Stimulated activated effector memory CD8-positive, alpha-beta T cell treated with anti-CD3 and anti-CD28 coated beads, Interleukin-12 subunit alpha, Interleukin-12 subunit beta, amount 100 ng/mL, for 72 hours (primary cell): ENCODE measurements at regions not wholly inside any gene's neighbourhood (a gene's known extent, or its start where the extent isn't known, plus 50 kb on each side); places are given as distances from the start of the nearest gene placed in this dataset.

Experiments
- ATAC-seq: fragments of 150-1000 bp; cut with Tn5 transposase; 2 replicates; pipeline ENCODE4 v1.10.0; 2021
- DNase-seq, 2 donors: peaks; one replicate each; pipeline ENCODE4 v3.0.0; 2021 to 2022; ENCODE audit warnings: low spot score in 2 of 2
- H3K27ac Mint-ChIP-seq: one replicate; pipeline ENCODE4 v1.8.0; 2022; ENCODE audit warnings: mild to moderate bottlenecking, mixed read lengths
- H3K36me3 Mint-ChIP-seq: one replicate; pipeline ENCODE4 v1.8.0; 2022; ENCODE audit warnings: mild to moderate bottlenecking, mixed read lengths
- H3K4me1 Mint-ChIP-seq: one replicate; pipeline ENCODE4 v1.8.0; 2022; ENCODE audit warnings: mixed read lengths
- H3K4me3 Mint-ChIP-seq: one replicate; pipeline ENCODE4 v1.8.0; 2022; ENCODE audit warnings: mild to moderate bottlenecking, mixed read lengths
- H3K9me3 Mint-ChIP-seq: one replicate; pipeline ENCODE4 v1.8.0; 2022; ENCODE audit warnings: mixed read lengths

DNA sequence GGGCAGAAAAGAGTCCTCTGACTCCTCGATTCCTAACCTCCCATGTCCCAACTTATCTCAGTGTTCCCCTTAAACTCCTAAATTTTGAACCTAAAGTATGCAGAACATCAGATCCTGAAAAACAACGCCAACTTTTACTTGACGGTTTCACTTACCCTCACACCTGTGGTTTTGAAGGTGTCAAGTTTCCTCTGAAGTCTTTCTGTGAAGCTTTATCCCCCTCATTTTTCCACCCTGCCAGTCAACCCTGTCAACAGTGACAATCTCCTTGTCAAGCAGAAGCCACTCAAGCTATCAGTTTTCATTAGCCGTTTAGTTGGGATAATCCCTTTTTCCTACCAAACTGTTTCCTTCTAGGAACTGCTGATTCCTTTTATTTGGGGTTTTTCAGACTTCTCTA is 245.4 kb upstream of the PREP start:
- no peaks in the 10 kb centered on the region for H3K9me3 Mint-ChIP-seq
- H3K36me3 Mint-ChIP-seq: peaks cover 37% of the 10 kb centered on the region
- peak overlapping the region; percentile 58 for H3K4me3 Mint-ChIP-seq
- ATAC-seq (no peak), DNase-seq (peak; percentile 30 to 75)
- peak overlapping the region; percentile 94 for H3K27ac Mint-ChIP-seq
- peaks cover 85% of the 10 kb centered on the region for H3K4me1 Mint-ChIP-seq

GRCh38 chr6:105646391-105646867 is 243.5 kb upstream of the PREP start:
- Mint-ChIP-seq H3K27ac (peak overlapping the region; percentile 95), H3K9me3 (no peaks in the 10 kb centered on the region), H3K4me3 (peak overlapping the region; percentile 63), H3K4me1 (peaks cover 72% of the 10 kb centered on the region), H3K36me3 (peaks cover 37% of the 10 kb centered on the region)
- ATAC-seq: peak; percentile 93
- DNase-seq: peak; percentile 41 to 84

DNA sequence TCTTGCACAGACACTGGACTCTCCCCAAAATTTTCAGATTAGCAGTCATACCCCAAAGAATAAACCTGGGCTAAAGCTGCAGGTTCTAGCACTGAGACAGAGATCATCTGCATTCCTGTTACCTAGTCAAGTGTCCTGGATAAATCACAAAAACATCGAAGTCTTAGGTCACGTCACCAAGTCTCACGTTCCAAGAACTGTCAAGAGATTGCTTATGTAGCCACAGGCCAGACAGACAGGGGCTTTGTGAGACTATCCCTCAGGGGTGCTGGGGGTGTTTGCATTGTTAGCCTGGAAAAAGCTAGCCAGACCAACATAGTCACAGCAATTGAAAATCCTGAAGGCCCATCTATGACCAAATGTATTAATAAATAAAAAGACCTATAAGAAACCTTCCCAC is 243.1 kb upstream of the PREP start:
- ATAC-seq: peak; percentile 41
- peak overlapping the region; percentile 63 for H3K4me3 Mint-ChIP-seq
- H3K27ac Mint-ChIP-seq: peak overlapping the region; percentile 95
- peak in 1 of 2 donors; percentile 82 for DNase-seq
- peaks cover 37% of the 10 kb centered on the region for H3K36me3 Mint-ChIP-seq
- peaks cover 70% of the 10 kb centered on the region for H3K4me1 Mint-ChIP-seq
- H3K9me3 Mint-ChIP-seq: no peaks in the 10 kb centered on the region

DNA sequence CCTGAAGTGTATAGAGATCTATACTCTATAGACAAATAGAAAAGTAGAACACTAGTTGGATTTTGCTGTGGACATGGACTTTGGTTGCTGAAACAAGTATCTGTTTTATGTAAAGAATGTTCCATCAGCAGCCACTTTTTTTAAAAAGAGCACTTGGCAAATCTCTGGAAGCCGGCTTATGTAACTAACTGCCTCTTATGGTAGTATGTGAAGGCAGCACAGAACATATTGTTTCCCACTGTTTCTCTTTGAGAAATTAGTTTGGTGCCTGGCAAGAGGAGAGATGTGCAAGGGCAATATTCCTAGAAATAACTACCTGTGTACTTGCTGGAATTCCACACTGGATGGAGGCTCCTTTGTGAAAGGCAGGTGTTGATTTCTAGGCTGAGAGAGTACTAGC is 242.3 kb upstream of the PREP start:
- Mint-ChIP-seq H3K36me3 (peaks cover 37% of the 10 kb centered on the region), H3K4me3 (peak overlapping the region; percentile 63), H3K4me1 (peaks cover 63% of the 10 kb centered on the region), H3K9me3 (no peaks in the 10 kb centered on the region), H3K27ac (peak overlapping the region; percentile 95)
- ATAC-seq (no peak), DNase-seq (no peak)

GRCh38 chr6:105644691-105645090 is 241.8 kb upstream of the PREP start:
- Mint-ChIP-seq H3K4me3 (peak overlapping the region; percentile 63), H3K27ac (peak overlapping the region; percentile 95), H3K9me3 (no peaks in the 10 kb centered on the region), H3K4me1 (peaks cover 60% of the 10 kb centered on the region), H3K36me3 (peaks cover 37% of the 10 kb centered on the region)
- ATAC-seq: no peak
- DNase-seq: no peak

DNA sequence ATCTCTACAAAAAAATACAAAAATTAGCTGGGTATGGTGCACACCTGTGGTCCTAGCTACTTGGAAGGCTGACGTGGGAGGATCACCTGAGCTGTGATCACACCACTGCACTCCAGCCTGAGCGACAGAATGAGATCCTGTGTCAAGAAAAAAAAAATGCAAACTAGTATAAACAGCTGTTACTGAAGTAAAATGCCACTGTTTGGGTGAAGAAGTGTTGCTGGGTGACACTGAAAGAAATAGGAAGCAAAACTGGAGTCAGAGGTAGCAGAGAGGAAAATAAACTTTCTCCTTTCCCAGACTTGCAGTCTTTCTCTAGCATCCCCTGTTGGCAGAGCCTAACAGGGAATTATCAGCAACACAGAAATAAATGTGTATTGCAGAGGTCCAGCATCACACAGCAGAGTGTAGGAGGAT is 241.2 kb upstream of the PREP start:
- Mint-ChIP-seq H3K4me1 (peaks cover 55% of the 10 kb centered on the region), H3K9me3 (no peaks in the 10 kb centered on the region), H3K4me3 (peak overlapping the region; percentile 63), H3K36me3 (peaks cover 32% of the 10 kb centered on the region), H3K27ac (peak overlapping the region; percentile 95)
- no peak for DNase-seq
- no peak for ATAC-seq

GRCh38 chr6:105642708-105643107 is 239.8 kb upstream of the PREP start:
- H3K27ac Mint-ChIP-seq: no peak overlapping the region
- peaks cover 41% of the 10 kb centered on the region for H3K4me1 Mint-ChIP-seq
- ATAC-seq: no peak
- DNase-seq: no peak
- H3K9me3 Mint-ChIP-seq: no peaks in the 10 kb centered on the region
- no peak overlapping the region for H3K4me3 Mint-ChIP-seq
- H3K36me3 Mint-ChIP-seq: peaks cover 19% of the 10 kb centered on the region

- peak overlapping the region; percentile 38 for H3K27ac Mint-ChIP-seq
- peaks cover 15% of the 10 kb centered on the region for H3K36me3 Mint-ChIP-seq
Observed at GRCh38 chr6:105641504-105641903, 238.6 kb upstream of the PREP start.

DNA sequence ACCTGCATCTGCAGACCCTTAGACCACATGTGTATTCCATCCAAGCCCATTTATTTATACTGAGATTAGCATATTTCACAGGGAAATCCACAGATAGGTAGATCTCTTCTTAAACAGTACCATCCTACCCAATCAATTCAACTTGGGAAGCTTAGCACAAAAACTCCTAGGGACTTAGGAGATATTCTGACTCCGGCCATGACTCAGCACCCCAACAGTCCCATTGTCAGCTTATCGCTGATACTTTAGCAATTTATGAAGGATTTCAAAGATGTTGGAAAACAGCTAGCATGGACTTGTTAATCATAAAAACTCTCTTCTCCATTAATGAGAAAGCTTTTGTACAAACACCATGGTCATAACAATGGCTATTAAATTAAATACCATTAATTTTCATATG is 236.2 kb upstream of the PREP start:
- peaks cover 29% of the 10 kb centered on the region for H3K4me1 Mint-ChIP-seq
- H3K27ac Mint-ChIP-seq: no peak overlapping the region
- H3K36me3 Mint-ChIP-seq: peaks cover 5% of the 10 kb centered on the region
- DNase-seq (no peak), ATAC-seq (no peak)
- no peak overlapping the region for H3K4me3 Mint-ChIP-seq
- no peaks in the 10 kb centered on the region for H3K9me3 Mint-ChIP-seq

More at GRCh38 chr6:105641504-105641903, 238.6 kb upstream of the PREP start:
- Mint-ChIP-seq H3K9me3 (no peaks in the 10 kb centered on the region), H3K4me1 (peaks cover 36% of the 10 kb centered on the region), H3K4me3 (no peak overlapping the region)
- ATAC-seq (no peak), DNase-seq (no peak)

DNA sequence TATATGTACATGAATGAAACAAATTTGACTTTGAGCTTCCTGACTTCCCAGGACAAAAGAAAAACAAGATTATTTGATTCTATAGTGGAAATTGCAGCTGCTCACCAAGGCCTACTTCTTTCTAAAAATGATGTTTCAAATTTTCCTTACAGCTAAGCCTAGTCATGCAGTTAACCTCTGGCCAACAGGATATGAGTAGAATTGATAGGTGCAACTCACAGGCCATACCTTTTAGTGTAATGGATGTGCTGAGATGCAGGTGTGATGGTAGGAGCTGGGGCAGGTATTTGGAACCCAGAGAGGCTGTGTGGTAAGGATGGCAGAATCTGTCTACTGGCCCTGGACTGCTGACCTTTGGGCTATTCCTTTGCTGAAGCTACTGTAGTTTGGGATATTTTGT is 230.9 kb upstream of the PREP start:
- peaks cover 46% of the 10 kb centered on the region for H3K4me1 Mint-ChIP-seq
- H3K9me3 Mint-ChIP-seq: peaks cover 12% of the 10 kb centered on the region
- no peak overlapping the region for H3K4me3 Mint-ChIP-seq
- no peaks in the 10 kb centered on the region for H3K36me3 Mint-ChIP-seq
- peak; percentile 94 for ATAC-seq
- H3K27ac Mint-ChIP-seq: peak overlapping the region; percentile 21
- no peak for DNase-seq

DNA sequence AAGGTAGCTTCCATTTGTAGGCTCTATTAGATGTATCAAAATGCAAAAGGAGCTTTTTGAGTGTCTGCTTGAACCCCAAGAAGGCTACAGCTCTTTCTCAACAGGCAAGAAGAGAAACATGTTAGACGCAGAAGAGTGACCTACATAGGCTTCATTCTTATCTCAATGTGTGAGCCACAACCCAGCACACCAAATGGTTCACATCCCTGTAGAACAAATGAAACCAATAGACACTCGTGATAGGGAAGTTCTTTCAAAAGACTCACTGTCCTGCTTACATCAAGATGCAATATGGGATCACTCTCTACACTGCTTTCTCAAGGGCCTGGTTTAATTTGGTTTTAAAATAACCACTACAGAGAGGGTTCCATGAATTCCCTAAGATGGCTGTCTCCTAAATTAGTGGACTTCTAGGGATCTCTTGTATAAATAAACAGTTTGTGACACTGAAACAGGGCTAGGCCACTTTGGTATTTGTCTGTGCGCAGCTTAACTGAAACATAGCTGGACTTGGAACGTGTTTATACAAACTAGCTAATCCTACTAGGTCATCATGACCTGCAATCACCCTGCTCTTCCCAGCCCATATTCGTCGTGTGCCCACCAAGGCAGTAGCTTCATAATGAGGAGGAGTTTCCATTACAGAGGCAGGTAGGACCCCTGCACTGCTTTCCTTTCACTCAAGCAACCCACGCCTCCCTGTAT is 225.4 kb upstream of the PREP start:
- ATAC-seq: no peak
- Mint-ChIP-seq H3K4me1 (peaks cover 64% of the 10 kb centered on the region), H3K4me3 (no peak overlapping the region), H3K36me3 (peaks cover 5% of the 10 kb centered on the region), H3K9me3 (peaks cover 27% of the 10 kb centered on the region), H3K27ac (no peak overlapping the region)
- DNase-seq: no peak

DNA sequence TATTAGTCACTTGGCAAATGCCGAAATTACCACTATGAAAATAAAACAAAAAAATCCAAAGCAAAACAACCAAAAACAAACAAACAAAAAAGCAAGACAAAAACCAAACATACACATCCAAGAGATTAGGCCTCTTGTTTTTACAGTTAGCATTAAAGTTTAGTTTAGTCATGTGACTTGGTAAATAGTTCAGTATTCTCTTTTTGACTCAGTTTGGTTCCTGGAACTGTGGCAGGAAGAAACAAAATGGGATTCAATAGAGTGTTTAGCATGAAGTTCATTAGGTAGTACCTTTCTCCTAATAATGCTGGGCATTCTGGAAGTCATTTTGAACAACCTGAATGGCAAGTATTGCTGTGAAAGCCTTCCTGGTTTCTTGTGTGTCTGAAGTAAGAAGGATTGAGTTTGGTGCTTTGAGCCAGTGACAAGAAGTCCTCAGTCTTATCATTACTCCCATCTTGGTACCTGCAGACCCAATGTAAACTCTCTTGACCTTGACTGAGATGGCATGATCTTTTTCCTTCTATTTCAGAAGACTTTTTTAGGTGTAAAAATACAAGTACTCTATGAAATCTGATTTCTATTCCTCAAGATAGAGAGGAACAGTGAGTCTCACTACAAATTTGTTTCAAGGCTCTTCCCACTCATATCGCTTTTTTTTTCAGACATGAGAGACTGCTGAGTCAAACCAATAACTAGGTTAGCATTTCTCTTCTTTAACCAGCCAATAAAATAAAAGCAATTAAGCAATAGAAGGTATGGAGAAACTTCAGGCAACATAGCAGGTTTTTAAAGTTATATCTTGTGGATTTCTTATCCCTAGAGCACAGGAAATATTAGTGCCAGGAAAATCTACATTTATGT is 223.6 kb upstream of the PREP start:
- Mint-ChIP-seq H3K4me3 (peak overlapping the region; percentile 51), H3K27ac (peak overlapping the region; percentile 91)

GRCh38 chr6:105624021-105624420 is 221.1 kb upstream of the PREP start:
- no peak overlapping the region for H3K4me3 Mint-ChIP-seq
- H3K36me3 Mint-ChIP-seq: peaks cover 13% of the 10 kb centered on the region
- ATAC-seq (no peak), DNase-seq (no peak)
- peaks cover 72% of the 10 kb centered on the region for H3K4me1 Mint-ChIP-seq
- peak overlapping the region; percentile 58 for H3K27ac Mint-ChIP-seq
- H3K9me3 Mint-ChIP-seq: peaks cover 17% of the 10 kb centered on the region

More for the DNA sequence above, 223.6 kb upstream of the PREP start:
- Mint-ChIP-seq H3K4me1 (peaks cover 73% of the 10 kb centered on the region), H3K9me3 (peaks cover 29% of the 10 kb centered on the region), H3K36me3 (peaks cover 5% of the 10 kb centered on the region)
- ATAC-seq: peak; percentile 91
- DNase-seq: no peak

- peaks cover 13% of the 10 kb centered on the region for H3K36me3 Mint-ChIP-seq
- no peak overlapping the region for H3K4me3 Mint-ChIP-seq
- H3K27ac Mint-ChIP-seq: peak overlapping the region; percentile 86
- ATAC-seq (no peak), DNase-seq (no peak)
- H3K9me3 Mint-ChIP-seq: peaks cover 13% of the 10 kb centered on the region
- H3K4me1 Mint-ChIP-seq: peaks cover 60% of the 10 kb centered on the region
Observed at GRCh38 chr6:105622226-105622625, 219.3 kb upstream of the PREP start.

- Mint-ChIP-seq H3K9me3 (peaks cover 13% of the 10 kb centered on the region), H3K36me3 (peaks cover 11% of the 10 kb centered on the region), H3K4me3 (no peak overlapping the region), H3K4me1 (peaks cover 57% of the 10 kb centered on the region), H3K27ac (peak overlapping the region; percentile 86)
- DNase-seq (no peak), ATAC-seq (no peak)
Observed at GRCh38 chr6:105621564-105622175, 218.8 kb upstream of the PREP start.
